MCF 10A (cell line): ENCODE measurements at regions not wholly inside any gene's neighbourhood (a gene's known extent, or its start where the extent isn't known, plus 50 kb on each side); places are given as distances from the start of the nearest gene placed in this dataset.

Source experiments
- BruUV-seq: library from RNA; stranded (reverse); fragments of 400-500 nt; replicated peaks from 2 replicates; lab custom pipeline; 2021; lab: Mats Ljungman, UMichigan
- CTCF ChIA-PET: fragments of 300-600 bp; sonication (Branson Sonifier 250); formaldehyde crosslinking; extraction: SDS; loops from one replicate; lab custom pipeline; 2021; ENCODE audit warnings: antibody characterized with exemption, inconsistent platforms; lab: Yijun Ruan, JAX
- POLR2A ChIA-PET: fragments of 300-600, 350-650 bp; sonication (Branson Sonifier 250); formaldehyde crosslinking; extraction: SDS; loops from one replicate; lab custom pipeline; 2020; ENCODE audit warnings: antibody characterized with exemption, inconsistent platforms; lab: Yijun Ruan, JAX
- DNase-seq: peaks from one replicate; pipeline ENCODE4 v3.0.0-alpha.2; 2018; ENCODE audit not compliant: unreplicated experiment
- H3K27ac Mint-ChIP-seq: one replicate; pipeline ENCODE4 v1.8.0; 2022; ENCODE audit warnings: mild to moderate bottlenecking, low read depth, mixed read lengths; ENCODE audit not compliant: unreplicated experiment
- H3K27me3 Mint-ChIP-seq: one replicate; pipeline ENCODE4 v1.8.0; 2022; ENCODE audit warnings: mixed read lengths; ENCODE audit not compliant: insufficient read depth, unreplicated experiment
- H3K36me3 Mint-ChIP-seq: one replicate; pipeline ENCODE4 v1.8.0; 2022; ENCODE audit warnings: mild to moderate bottlenecking, moderate library complexity, mixed read lengths; ENCODE audit not compliant: insufficient read depth, unreplicated experiment
- H3K4me1 Mint-ChIP-seq: one replicate; pipeline ENCODE4 v1.8.0; 2022; ENCODE audit warnings: mixed read lengths; ENCODE audit not compliant: insufficient read depth, unreplicated experiment
- H3K4me3 Mint-ChIP-seq: one replicate; pipeline ENCODE4 v1.8.0; 2022; ENCODE audit warnings: mild to moderate bottlenecking, moderate library complexity, mixed read lengths; ENCODE audit not compliant: unreplicated experiment
- H3K9me3 Mint-ChIP-seq: one replicate; pipeline ENCODE4 v1.8.0; 2022; ENCODE audit warnings: mixed read lengths; ENCODE audit not compliant: unreplicated experiment
- intact Hi-C: fragments of 100-400 bp; cut with micrococcal nuclease; formaldehyde crosslinking; loops from 2 replicates; pipeline ENCODE4 v1.14.1; 2022
- TF ChIP-seq, protein P1 (sequence below): fragments of 200-600 bp; IDR thresholded peaks from one replicate; pipeline ENCODE4 v1.8.0; 2022; ENCODE audit warnings: antibody characterized with exemption, mild to moderate bottlenecking; ENCODE audit not compliant: unreplicated experiment

DNA sequence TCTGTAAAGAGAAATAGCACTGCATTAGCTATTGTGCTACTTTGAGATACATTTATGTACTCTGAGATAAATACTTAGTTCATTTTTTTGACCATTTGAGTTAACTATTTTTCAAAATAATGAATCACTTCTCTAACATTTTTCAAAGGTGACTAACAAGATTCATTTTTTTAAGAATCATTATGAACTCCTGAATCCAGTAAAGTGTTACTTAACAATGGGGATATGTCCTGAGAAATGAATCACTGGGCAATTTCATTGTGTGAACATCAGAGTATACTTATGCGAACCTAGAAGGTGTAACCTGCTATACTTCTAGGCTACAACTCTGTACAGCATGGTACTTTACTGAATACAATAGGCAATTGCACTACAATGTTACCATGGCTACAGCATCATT is 355.8 kb downstream of the ARL6IP6 start:
- TF ChIP-seq, protein P1, sequence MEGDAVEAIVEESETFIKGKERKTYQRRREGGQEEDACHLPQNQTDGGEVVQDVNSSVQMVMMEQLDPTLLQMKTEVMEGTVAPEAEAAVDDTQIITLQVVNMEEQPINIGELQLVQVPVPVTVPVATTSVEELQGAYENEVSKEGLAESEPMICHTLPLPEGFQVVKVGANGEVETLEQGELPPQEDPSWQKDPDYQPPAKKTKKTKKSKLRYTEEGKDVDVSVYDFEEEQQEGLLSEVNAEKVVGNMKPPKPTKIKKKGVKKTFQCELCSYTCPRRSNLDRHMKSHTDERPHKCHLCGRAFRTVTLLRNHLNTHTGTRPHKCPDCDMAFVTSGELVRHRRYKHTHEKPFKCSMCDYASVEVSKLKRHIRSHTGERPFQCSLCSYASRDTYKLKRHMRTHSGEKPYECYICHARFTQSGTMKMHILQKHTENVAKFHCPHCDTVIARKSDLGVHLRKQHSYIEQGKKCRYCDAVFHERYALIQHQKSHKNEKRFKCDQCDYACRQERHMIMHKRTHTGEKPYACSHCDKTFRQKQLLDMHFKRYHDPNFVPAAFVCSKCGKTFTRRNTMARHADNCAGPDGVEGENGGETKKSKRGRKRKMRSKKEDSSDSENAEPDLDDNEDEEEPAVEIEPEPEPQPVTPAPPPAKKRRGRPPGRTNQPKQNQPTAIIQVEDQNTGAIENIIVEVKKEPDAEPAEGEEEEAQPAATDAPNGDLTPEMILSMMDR = no peak
- Mint-ChIP-seq H3K27me3 (no peaks in the 10 kb centered on the region), H3K36me3 (no peaks in the 10 kb centered on the region), H3K4me3 (no peak overlapping the region), H3K9me3 (no peaks in the 10 kb centered on the region), H3K4me1 (peaks cover 4% of the 10 kb centered on the region), H3K27ac (no peak overlapping the region)
- intact Hi-C loops = no loop called here
- DNase-seq = peak; percentile 26
- ChIA-PET CTCF (no interaction called here), POLR2A (no interaction called here)
- BruUV-seq = no TSS peak

DNA sequence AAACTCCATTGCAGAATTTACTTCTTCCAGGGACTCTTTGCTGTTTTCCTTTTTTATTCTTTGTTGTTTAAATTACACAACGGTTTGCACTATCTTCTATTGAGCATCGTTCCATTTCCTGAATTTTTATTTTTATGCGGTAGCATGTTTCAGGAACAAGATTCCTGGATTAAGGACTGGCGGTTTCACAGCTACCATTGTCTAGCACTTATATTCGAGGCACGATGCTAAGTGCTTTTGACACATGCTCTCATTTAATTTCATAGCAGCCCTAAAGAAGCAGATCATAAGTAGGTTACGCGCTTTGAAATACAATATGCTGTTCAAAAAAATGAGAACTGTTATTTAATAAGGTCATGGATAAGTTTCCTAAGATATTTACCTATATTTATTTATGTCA is 354.4 kb downstream of the ARL6IP6 start:
- H3K4me1 Mint-ChIP-seq = peaks cover 7% of the 10 kb centered on the region
- no peak for DNase-seq
- TF ChIP-seq, protein P1 = no peak
- H3K4me3 Mint-ChIP-seq = no peak overlapping the region
- no peak overlapping the region for H3K27ac Mint-ChIP-seq
- intact Hi-C loops = no loop called here
- POLR2A ChIA-PET = no interaction called here
- CTCF ChIA-PET = interaction anchor here (0.8 kb wide), 1 partner anchor 18 kb away, joined by 3 read pairs; no protein-coding TSS in a partner anchor
- H3K27me3 Mint-ChIP-seq = no peaks in the 10 kb centered on the region
- H3K9me3 Mint-ChIP-seq = no peaks in the 10 kb centered on the region
- H3K36me3 Mint-ChIP-seq = no peaks in the 10 kb centered on the region
- no TSS peak for BruUV-seq

DNA sequence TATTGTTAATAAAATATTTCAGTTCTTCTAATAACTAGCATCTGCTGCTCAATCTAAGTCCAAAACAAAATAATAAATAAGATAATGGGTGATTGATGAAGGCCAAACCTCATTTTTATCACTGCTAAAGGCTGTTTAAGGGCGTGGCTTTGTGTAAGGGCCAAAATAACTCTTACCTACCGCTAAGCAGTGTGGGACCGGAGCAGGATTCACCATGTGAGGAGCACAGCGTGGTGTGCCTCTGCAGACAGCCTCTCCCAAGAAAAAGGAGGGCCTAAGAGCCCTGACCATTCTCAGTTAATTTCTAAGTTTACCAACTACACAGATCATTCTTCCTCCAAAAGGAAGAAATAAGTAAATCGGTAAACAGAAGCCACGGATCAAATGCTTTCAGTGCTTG is 353.7 kb downstream of the ARL6IP6 start:
- TF ChIP-seq, protein P1 = no peak
- POLR2A ChIA-PET = interaction anchor here (0.6 kb wide), 1 partner anchor 338 kb away, joined by 3 read pairs; no protein-coding TSS in a partner anchor
- Mint-ChIP-seq H3K36me3 (no peaks in the 10 kb centered on the region), H3K4me1 (peaks cover 7% of the 10 kb centered on the region), H3K27me3 (no peaks in the 10 kb centered on the region), H3K9me3 (no peaks in the 10 kb centered on the region), H3K4me3 (no peak overlapping the region), H3K27ac (no peak overlapping the region)
- intact Hi-C loops = no loop called here
- DNase-seq = no peak
- no TSS peak for BruUV-seq
- CTCF ChIA-PET = interaction anchor here (0.9 kb wide), 1 partner anchor 146 kb away, joined by 3 read pairs; no protein-coding TSS in a partner anchor

DNA sequence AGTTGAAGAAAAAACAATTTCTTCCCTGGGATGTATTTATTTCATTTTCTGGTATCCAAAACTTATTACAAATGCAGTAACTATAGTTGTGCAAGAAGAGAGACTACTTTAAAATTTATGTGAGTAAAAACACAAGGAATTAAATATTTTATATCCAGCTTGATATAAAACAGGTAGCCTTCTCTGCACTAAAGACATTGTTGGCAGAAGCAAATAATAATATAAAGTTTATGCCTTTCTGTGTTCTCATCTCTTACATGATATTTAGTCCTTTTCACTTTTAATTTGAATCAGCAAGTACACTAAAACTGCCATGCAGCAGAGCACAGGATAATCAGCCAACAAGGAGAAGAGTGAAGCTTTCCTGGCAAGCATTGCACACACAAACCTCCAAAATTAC is 352.7 kb downstream of the ARL6IP6 start:
- TF ChIP-seq, protein P1 = no peak
- no TSS peak for BruUV-seq
- POLR2A ChIA-PET = interaction anchor here (2.0 kb wide), 1 partner anchor 10 kb away, joined by 5 read pairs; no protein-coding TSS in a partner anchor
- CTCF ChIA-PET = interaction anchor here (0.6 to 0.9 kb wide), 2 partner anchors 49 to 145 kb away, joined by 3 read pairs; no protein-coding TSS in a partner anchor
- no peaks in the 10 kb centered on the region for H3K9me3 Mint-ChIP-seq
- H3K27ac Mint-ChIP-seq = no peak overlapping the region
- no peaks in the 10 kb centered on the region for H3K27me3 Mint-ChIP-seq
- H3K4me3 Mint-ChIP-seq = no peak overlapping the region
- H3K4me1 Mint-ChIP-seq = peaks cover 7% of the 10 kb centered on the region
- DNase-seq = peak; percentile 21
- intact Hi-C loops = no loop called here
- no peaks in the 10 kb centered on the region for H3K36me3 Mint-ChIP-seq
